Posterior vena cava (tissue), 2 donors: ENCODE measurements at regions not wholly inside any gene's neighbourhood (a gene's known extent, or its start where the extent isn't known, plus 50 kb on each side); places are given as distances from the start of the nearest gene placed in this dataset.

Experiments
- DNase-seq: peaks from one replicate; pipeline ENCODE4 v3.0.0-alpha.2; 2020; ENCODE audit warnings: low spot score
- intact Hi-C, 2 donors: fragments of 100-400 bp; cut with DNase I; formaldehyde crosslinking; loops; one replicate each; pipeline versions ENCODE4 v1.14.1 to v1.14.2; 2022 to 2023
- donor health status: DM: yes; HTN: yes; CAD: no.
- donor health status: DM: yes; HTN: yes; CAD: no.

DNA sequence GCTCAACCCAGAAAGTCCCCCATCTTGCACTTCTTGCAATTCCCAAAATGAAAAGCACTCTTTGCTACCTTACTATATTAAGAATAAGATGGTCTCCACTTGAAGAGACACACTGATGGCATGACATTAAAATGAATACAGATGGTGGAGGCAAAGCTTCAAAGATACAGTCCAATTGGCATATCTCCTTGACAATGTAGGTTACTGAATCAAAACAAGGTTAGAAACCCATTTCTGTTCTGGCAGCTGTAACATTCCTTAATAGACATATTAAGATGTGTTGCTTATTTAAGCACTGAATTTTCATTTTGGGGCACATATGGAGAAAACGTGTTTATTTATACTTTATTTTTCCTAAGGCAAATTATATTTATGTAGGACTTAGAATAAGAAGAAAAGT is 1262.8 kb upstream of the CDH8 start:
- DNase-seq, result no peak
- intact Hi-C loops, result no loop called here

DNA sequence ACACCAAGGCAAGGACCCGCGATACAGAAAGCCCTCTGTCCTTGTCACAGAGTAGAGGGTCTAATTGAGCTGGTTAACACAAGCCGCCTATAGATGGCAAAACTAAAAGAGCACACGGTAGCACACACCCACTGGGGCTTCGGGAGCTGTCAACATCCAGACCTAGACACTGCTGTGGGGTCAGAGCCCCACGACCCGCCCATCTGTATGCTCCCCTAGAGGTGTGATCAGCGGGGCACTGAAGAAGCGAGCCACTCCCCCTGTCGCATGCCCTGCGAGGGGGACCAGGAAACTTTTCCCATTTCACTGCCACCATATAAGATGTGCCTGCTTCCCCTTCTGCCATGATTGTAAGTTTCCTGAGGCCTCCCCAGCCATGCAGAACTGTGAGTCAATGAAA is 1255.8 kb upstream of the CDH8 start:
- DNase-seq, result no peak
- intact Hi-C loops, result no loop called here

DNA sequence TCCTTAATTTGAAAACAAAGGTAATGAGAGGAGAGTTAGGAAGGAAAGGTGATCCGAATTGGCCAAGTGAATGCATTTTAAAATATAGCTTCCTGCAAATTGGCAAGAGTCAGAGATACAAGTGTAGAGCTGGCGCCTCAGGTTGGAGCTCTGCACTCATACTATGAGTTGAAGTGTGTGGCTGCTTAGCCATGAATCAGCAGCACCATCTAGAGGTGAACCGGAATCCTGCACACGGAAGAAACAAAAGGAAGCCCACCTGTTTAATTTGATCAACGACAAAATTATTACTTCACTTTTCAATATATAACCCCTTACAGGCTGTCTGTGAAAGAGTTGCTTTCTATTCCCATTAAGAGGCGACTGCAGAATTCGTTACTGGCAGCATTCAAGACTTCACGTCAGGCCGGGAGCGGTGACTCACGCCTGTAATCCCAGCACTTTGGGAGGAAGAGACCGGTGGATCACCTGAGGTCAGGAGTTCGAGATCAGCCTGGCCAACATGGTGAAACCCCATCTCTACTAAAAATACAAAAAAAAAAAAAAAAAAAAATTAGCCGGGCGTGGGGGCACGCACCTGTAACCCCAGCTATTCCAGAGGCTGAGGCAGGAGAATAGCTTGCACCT is 1253.7 kb upstream of the CDH8 start:
- intact Hi-C loops, result no loop called here
- DNase-seq, result peak; percentile 50

DNA sequence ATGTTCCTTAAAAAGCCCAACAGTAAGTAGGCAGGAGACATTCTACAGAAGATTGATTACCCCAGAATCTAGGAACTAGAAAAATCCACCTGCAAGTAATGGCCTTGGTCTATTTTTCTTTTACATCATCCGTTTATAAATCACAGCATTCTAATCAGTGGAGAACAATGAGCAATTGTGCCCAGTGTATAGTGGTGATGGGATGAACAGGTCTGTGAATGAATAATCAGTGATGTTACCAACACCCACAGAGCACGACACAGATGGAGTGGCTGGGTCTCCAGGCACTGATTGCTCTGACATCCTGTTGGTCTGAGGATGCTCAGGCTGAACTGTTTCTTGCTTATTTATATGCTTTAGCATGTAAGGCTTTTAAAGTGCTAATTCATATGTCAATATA is 1251.2 kb upstream of the CDH8 start:
- DNase-seq, result no peak
- intact Hi-C loops, result no loop called here

DNA sequence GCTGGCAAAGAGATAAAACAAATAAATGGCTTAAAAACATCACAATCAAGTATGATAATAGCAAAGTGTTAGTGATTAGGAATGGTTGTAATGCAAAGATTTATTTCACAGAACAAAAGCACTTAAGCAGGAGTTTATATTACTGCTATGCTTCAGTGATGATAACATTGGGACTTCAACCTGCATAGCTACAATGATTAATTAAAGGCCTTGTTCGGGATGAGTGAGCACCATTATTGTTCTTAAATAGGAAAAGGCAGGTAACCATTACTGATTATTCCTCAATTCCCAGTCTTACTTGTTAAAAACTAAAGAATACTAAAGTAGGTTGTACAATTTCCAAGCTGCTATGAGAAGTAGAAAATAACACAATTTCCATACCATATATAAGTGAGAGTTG is 1247.5 kb upstream of the CDH8 start:
- no peak for DNase-seq
- intact Hi-C loops, result no loop called here

DNA sequence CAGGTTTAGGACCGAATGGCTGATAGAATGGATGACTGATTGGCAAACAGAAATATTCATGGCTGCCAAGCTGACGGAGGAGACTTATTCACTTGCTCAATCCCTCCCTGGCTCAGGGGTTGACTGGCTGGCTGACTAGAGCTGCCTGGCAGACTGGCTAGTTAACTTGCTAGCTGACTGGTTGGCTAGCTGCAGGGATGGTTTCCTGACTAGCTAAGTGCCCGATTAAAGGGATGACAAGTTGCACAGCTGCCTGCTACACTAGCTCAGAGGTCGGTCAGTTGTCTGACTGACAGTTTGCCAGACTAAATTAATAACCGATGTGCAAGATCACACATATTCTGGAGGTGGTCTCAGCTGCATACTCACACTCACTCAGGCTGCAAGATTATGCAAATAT is 1208.4 kb upstream of the CDH8 start:
- DNase-seq, result no peak
- intact Hi-C loops, result no loop called here

DNA sequence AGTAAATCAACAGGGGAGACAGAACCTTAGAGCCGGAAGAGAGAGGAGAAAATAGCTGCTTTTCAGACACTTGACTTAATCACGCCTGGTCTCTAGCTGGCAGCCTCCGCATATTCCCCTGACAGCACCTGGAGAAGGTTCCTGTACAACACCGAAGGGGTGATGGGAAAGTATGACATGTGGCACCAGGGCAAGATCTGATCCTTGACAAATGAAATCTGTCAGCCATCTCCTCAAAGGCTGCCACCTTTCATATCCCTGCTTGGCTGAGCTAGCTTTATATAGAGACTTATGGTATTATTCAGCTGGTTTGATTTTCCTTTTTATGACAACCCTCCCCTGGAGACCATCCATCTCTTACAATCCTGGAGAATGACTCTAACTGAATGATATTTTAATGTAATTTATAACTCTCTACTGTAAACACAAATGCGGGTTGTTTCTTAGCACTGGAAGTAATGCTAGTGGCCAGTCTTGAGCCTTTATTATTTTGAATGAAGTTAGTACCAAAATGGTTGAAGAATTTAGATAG is 1205.3 kb upstream of the CDH8 start:
- no peak for DNase-seq
- intact Hi-C loops, result no loop called here

DNA sequence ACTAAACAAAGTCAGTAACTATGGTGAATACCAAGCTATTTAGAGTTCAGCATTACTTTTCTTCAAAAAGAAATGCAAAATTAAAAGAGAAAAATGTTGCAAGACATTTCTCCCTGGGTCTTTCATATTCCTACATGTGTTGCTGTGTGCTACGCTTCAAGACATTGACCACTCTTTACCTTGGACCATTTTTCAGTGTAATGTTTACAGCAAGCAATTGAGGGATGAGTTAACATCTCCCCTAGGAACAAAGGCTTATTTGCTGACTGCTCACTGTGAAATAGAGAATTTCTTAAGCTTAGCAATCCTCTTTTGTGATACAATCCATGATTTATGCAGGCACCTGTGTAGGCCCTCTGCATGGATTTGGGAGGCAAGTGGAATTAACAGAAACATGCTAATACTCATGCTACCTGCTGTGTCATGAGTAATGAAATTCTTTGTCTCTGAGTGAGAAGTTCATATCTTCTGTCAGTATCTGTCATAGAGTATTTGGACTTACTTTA is 1202.9 kb upstream of the CDH8 start:
- intact Hi-C loops, result no loop called here
- no peak for DNase-seq

DNA sequence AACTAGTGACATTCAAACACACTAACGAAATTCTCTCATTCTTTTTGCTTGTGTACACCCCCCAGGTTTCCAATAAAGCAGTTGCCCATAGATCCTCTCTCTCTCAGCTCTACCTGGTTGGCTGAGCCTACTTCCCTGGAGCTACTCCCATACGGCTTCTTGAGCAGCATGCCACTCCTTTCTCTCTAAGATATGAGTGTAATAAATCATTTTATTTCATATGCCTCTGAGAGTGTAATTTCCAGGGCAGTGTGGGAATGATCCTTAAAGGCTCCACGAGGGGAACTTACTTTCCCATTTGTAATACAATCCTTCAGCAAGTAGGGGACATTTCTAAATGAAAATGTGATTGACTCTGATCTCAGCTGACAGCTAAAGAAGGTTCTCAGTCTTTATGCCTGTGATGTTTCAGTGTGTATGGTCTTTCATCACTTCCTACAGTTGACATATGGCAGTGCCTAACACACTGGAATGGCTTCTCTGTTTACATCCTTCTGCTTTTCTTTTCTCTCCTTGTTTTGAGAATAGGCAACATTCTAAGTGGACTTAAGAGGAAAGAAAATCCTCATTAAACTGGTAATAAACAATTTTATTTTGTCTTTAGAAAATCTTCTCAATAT is 1194.3 kb upstream of the CDH8 start:
- intact Hi-C loops, result no loop called here
- DNase-seq, result no peak

DNA sequence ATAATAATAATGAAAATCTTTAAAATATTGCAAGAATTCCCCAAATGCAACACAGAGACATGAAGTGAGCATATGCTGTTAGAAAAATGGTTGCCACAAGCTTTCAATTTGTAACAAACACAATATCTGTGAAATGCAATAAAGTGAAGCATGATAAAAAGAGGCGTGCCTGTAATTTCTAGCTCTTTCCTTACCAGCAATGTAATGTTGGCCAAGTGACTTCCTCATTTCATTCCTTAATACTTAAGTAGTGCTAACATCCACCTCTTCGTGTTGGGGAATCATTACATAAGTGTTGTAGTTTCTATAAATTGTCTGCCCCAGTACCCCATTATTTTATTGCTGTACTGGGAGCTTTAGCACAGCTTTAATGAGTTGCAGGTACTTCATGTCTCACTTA is 1192.0 kb upstream of the CDH8 start:
- no peak for DNase-seq
- intact Hi-C loops, result no loop called here

DNA sequence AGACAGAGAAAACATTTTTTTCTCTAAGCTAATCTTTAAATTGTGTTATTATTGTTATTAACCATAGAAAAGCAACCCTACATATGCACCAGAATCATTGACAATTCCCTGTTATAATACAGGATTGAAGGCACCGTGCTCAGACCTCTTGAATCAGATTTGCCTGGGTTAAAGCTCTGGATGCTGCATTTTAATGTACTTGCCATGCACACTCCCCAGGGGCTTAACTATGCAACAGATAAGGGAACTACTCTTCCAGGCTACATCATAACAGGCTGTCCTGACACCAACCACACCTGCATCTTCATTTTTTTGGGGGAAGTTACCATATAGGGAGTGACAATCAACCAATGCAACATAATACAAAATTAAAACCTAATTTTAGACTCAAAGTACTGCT is 1187.6 kb upstream of the CDH8 start:
- no peak for DNase-seq
- intact Hi-C loops, result no loop called here

DNA sequence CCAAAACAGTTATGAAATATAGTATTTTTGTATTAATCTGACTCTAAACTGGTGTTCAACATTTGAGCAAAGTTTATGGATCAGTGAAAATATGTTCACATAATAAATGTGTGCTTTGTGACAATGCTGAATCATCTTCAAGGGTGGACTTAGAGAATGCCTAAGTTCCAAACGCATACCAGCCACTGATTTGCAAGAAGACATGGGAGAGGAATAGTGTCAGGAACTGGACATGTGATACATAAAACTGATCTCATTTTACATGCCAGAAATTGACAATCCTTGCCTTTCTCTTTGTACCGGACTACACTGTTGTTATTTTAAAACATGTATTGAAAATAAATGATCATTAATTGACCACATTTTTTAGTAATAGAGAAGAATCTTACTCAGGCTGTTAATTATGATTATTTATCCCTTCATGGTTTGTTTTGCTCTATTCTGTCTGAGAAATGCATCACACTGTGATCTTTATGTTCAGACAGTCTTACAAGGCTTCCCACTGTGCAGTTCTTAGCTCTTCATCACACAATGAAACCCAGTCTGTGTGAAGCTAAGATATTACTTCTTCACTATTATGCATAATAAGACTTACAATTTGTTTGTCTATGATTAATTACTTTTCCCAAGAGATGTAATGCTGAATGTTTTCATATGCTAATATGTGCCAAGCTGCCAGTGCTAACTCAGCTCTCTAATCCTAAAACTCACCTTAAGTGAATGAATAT is 1180.6 kb upstream of the CDH8 start:
- intact Hi-C loops, result no loop called here

DNA sequence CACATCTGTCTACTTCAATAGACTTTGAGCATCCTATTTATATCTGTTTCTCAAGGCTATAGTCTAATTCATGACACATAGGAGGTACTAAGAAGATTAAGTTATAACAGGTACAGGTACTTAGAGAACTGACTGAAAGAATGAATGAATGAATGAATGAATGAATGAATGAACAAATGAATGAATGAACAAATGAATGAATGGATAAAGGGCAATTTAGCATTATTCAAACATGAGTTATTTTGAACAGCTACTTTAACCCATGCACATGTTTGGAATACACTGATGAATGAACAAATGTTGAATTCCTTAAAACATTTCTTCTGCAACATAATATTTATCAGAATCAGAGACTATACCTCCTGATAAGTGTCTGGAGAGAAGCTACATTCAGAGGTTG is 1165.6 kb upstream of the CDH8 start:
- intact Hi-C loops, result no loop called here

More for the DNA sequence above, 1180.6 kb upstream of the CDH8 start:
- no peak for DNase-seq

DNA sequence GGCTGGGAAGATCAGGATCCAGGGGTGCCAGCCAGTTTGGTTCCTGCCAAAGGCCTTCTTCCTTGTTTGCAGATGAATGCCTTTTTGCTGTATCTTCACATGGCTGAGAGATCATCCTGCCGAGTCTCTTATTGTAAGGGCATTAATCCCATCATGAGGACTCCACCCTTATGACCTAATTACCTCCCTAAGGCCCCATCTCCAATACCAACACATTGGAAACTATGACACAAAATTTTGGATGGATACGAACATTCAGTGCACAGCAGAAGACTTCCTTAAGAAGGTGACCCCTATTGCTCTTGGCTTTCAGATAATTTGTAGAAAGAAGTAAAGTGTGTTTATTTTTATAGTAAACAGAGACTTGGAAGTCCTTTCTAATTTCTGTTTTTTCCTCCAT is 1164.7 kb upstream of the CDH8 start:
- DNase-seq, result no peak
- intact Hi-C loops, result no loop called here

More for the DNA sequence above, 1165.6 kb upstream of the CDH8 start:
- no peak for DNase-seq

DNA sequence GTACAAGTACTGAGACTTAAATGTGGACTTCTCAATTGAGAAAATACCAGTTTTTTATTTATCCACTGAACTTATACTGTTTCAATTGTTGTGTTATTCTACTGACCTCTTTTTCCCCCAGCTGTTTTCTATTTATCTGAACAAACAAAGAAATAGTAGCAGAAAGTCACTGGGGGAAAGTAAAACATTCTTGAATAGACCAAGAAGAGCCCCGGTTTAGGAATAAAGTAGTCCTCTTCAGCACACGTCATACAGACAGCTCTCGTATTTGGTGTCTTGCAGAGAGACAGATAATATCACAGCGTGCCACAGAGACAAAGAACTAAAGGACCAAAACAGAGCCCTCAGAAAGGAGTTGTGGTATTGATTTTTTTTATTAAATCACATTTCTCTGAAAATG is 1159.1 kb upstream of the CDH8 start:
- DNase-seq, result no peak
- intact Hi-C loops, result no loop called here

DNA sequence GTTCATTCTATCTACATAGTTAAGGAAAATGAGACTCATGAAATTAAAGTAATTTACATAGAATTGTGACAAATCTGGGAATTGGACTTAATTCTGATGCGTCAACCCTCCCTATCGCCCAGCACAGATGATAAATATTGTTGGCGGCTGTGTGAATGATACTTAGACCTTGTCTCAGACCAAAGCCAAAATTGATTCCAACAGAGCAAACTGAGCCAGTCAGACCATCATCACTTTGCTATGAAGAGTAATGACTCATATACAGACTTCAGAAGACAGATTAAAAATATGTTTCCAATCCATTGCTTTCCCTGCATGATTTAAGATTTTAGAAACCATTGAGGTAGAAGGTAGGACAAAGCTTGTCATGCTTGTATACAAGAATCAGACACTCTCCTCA is 1156.7 kb upstream of the CDH8 start:
- intact Hi-C loops, result no loop called here
- DNase-seq, result no peak

DNA sequence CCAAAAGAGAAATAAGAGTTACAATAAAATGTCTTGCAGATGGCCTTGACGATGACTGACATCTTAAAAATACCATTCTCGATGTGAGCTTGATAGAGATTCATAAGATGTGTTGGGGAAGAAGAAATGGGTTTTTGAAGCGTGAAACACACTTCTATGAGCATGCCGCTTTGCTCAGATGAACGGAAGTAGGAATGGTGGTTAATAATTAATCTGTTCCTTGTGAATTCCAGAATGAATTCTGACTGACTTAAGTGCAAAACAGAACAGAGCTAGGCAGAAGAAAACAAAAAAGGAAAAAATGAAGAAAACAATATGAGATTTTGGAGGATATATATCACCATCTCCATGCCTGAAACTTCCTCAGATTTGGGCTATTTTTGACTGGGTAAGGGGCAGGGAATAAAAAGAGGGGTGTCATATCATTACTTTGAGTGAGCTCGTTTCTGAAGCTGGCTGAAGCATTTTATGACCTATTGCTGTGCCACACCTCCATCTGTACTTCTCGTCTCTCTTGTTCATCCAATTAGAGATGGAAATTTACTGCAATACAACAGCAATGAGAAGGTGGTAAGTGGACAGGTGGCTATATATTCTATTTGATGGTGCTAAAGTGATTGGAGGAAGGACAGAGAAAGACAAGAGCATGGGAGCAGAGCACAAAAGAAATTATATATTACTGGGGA is 1152.0 kb upstream of the CDH8 start:
- no peak for DNase-seq
- intact Hi-C loops, result no loop called here

DNA sequence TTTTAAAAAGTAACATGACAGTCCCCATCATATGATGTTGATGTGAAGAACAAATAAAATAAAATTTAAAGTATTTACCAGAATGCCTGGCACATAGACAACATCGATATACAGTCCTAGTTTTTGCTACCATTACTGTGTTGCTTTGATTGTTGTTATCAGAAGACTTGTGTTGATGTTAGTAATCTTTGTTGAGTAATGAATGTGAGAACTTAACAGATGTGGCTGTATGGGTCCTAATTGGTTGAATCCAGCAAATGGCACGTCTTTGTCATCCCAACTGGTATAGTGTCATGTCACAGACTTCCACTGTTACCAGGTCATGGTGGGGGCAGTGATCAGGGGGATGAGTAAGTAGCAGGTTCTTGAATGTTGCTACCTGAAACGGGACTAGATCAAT is 1151.4 kb upstream of the CDH8 start:
- DNase-seq, result no peak
- intact Hi-C loops, result no loop called here

DNA sequence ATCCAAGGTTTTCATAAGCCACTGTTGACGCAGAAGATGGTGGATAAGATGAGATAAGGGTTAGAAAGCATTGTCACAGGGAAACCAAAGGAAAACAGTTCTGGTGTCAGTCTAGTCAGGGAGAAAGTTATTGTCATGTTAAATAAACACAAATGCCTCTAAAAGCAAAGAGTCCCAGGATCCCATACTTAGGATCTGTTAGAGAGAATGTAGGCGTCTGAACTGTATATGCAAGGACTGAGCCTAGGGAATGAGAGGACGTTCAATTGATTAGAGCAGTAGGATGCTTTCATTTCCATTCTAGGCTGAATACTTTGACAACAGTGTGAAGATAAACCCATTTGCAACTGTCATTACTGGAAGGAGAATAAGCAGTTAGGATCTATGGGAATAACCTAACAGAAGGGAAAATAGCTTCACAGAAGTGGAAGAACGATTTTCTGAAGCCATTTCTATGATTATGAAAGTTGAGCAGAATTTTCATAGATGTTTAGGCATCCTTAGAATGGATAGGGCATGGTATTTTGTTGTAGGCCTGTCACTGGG is 1149.1 kb upstream of the CDH8 start:
- no peak for DNase-seq
- intact Hi-C loops, result no loop called here

DNA sequence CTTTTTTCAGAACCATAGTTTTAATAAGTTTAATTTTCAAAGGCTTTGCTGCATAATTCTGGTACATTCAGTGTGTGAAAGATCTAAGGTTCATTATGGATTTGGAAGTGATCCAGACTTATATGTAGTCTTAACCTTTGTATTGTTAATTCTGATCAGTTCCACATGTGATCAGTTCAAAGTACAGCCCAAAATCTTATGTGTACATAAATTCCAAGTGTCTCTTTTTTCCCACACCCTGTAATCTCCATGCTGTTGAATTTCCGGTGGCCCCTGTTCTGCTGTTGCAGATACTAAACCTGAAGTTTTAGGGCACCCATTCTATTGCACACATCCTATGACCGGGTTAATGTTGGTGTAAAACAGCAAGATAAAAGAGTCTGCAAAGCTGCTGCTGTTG is 1147.5 kb upstream of the CDH8 start:
- intact Hi-C loops, result no loop called here
- no peak for DNase-seq
